ENCODE measurements at regions not wholly inside any gene's neighbourhood (a gene's known extent, or its start where the extent isn't known, plus 50 kb on each side); places are given as distances from the start of the nearest gene placed in this dataset.

- DNase-seq, result no peak
These were observed 110.0 kb upstream of the ADARB2 start for GRCh38 chr10:1847361-1847760.

- DNase-seq, result no peak
These were observed 108.7 kb upstream of the ADARB2 start for GRCh38 chr10:1846032-1846431.

GRCh38 chr10:1841759-1842158 lies 104.4 kb upstream of the ADARB2 start:
- no peak for DNase-seq

GRCh38 chr10:1829712-1830111 lies 92.4 kb upstream of the ADARB2 start:
- DNase-seq, result no peak

GRCh38 chr10:1824928-1825327 lies 87.6 kb upstream of the ADARB2 start:
- DNase-seq, result no peak

GRCh38 chr10:1814556-1814955 lies 77.2 kb upstream of the ADARB2 start:
- no peak for DNase-seq

GRCh38 chr10:1809139-1809741 lies 71.9 kb upstream of the ADARB2 start:
- no peak for DNase-seq

- DNase-seq, result no peak
These were observed 70.6 kb upstream of the ADARB2 start for GRCh38 chr10:1807924-1808323.

- DNase-seq, result no peak
These were observed 69.9 kb upstream of the ADARB2 start for GRCh38 chr10:1807196-1807595.

- no peak for DNase-seq
These were observed 65.1 kb upstream of the ADARB2 start for GRCh38 chr10:1802413-1802812.

- DNase-seq, result no peak
These were observed 51.1 kb upstream of the ADARB2 start for GRCh38 chr10:1788401-1788800.

Data from retina (tissue), 1 donor.